ENCODE measurements at regions not wholly inside any gene's neighbourhood (a gene's known extent, or its start where the extent isn't known, plus 50 kb on each side); places are given as distances from the start of the nearest gene placed in this dataset.

DNA sequence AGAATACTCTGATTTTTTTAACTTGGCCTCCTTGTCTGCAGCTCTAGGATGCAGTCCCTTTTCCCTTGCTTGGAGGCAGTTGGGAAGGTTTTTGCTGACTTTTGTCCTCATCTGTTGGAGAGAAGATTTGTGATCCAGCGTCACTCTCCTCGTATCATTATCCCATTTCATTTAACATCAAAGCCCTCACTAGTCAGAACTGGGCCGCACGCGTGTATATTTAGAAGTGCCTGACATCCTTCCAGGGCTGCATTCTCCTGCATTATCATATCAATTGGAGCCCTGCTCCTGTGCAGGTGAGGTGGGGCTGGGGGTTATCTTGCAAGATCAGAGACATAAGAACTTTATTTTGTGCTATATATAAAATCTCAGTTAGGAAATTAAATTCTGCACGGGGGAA is 435.1 kb upstream of the HS6ST1 start:
- H3K4me2 ChIP-seq (ENCODE audit: extremely low read depth, insufficient read depth, low read length): no peak overlapping the region
- H3K4me3 ChIP-seq (replicated peaks in 1 of 4; ENCODE audit: control extremely low read depth in 1 of 4, insufficient read depth in 1 of 4, low read depth in 3 of 4, low read length in 4 of 4): no peak overlapping the region
- H2AFZ ChIP-seq (ENCODE audit: low read length): no peak overlapping the region
- H3K9me3 ChIP-seq (ENCODE audit: control insufficient read depth, insufficient read depth, low read depth, low read length): no peaks in the 10 kb centered on the region
- no peaks in the 10 kb centered on the region for H3K79me2 ChIP-seq (ENCODE audit: control insufficient read depth, insufficient read depth, low read length)
- peaks cover 3% of the 10 kb centered on the region for H3K27me3 ChIP-seq (ENCODE audit: control insufficient read depth, insufficient read depth, low read length)
- H4K20me1 ChIP-seq (ENCODE audit: control insufficient read depth, extremely low read depth, insufficient read depth, low read length): no peaks in the 10 kb centered on the region
- H3K9ac ChIP-seq (ENCODE audit: insufficient read depth, low read length): no peak overlapping the region
- H3K27ac ChIP-seq (ENCODE audit: insufficient read depth, low read length): no peak overlapping the region
- TF ChIP-seq, protein P1, sequence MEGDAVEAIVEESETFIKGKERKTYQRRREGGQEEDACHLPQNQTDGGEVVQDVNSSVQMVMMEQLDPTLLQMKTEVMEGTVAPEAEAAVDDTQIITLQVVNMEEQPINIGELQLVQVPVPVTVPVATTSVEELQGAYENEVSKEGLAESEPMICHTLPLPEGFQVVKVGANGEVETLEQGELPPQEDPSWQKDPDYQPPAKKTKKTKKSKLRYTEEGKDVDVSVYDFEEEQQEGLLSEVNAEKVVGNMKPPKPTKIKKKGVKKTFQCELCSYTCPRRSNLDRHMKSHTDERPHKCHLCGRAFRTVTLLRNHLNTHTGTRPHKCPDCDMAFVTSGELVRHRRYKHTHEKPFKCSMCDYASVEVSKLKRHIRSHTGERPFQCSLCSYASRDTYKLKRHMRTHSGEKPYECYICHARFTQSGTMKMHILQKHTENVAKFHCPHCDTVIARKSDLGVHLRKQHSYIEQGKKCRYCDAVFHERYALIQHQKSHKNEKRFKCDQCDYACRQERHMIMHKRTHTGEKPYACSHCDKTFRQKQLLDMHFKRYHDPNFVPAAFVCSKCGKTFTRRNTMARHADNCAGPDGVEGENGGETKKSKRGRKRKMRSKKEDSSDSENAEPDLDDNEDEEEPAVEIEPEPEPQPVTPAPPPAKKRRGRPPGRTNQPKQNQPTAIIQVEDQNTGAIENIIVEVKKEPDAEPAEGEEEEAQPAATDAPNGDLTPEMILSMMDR (conservative IDR thresholded peaks at IDR 0.05 in 1 of 2, IDR thresholded peaks at IDR 0.05 in 1 of 2; ENCODE audit: low read depth in 1 of 2, low read length in 2 of 2): no peak
- no peak for TF ChIP-seq EZH2 (IDR thresholded peaks at IDR 0.05; ENCODE audit: low read length, missing control alignments)
- DNase-seq (ENCODE audit: low read depth in 2 of 2): no peak
- no peaks in the 10 kb centered on the region for H3K36me3 ChIP-seq (ENCODE audit: control insufficient read depth, insufficient read depth, low read length)
- H3K4me1 ChIP-seq (ENCODE audit: control insufficient read depth, extremely low read depth, insufficient read depth, low read length): no peaks in the 10 kb centered on the region

DNA sequence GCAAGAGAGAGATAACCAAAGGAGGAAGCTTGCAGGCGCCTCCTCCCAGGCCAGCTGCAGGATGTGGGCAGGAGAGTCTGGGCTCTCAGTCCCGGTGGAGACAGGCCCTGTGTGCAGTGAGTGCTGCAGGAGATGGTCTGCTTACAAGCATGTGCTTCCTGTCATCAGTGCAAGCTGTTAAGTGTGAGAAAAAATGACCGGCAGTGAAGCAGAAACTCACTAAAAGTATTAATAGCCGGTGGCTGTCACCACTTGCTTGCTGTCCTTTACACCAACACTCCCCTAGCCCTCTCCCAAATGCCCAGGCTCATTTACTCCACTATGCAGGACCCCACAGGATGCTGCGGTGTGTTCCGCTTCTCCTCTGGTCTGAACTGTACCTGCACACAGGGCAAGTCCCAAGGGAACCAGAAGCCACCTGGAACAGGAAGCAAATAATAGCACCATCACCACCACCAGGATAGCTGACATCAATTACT is 435.6 kb upstream of the HS6ST1 start:
- Histone ChIP-seq H2AFZ (ENCODE audit: low read length) (no peak overlapping the region), H3K79me2 (ENCODE audit: control insufficient read depth, insufficient read depth, low read length) (no peaks in the 10 kb centered on the region), H4K20me1 (ENCODE audit: control insufficient read depth, extremely low read depth, insufficient read depth, low read length) (no peaks in the 10 kb centered on the region), H3K4me1 (ENCODE audit: control insufficient read depth, extremely low read depth, insufficient read depth, low read length) (no peaks in the 10 kb centered on the region), H3K9ac (ENCODE audit: insufficient read depth, low read length) (no peak overlapping the region), H3K27ac (ENCODE audit: insufficient read depth, low read length) (no peak overlapping the region), H3K4me3 (replicated peaks in 1 of 4; ENCODE audit: control extremely low read depth in 1 of 4, insufficient read depth in 1 of 4, low read depth in 3 of 4, low read length in 4 of 4) (no peak overlapping the region), H3K27me3 (ENCODE audit: control insufficient read depth, insufficient read depth, low read length) (peaks cover 3% of the 10 kb centered on the region), H3K9me3 (ENCODE audit: control insufficient read depth, insufficient read depth, low read depth, low read length) (no peaks in the 10 kb centered on the region), H3K4me2 (ENCODE audit: extremely low read depth, insufficient read depth, low read length) (no peak overlapping the region), H3K36me3 (ENCODE audit: control insufficient read depth, insufficient read depth, low read length) (no peaks in the 10 kb centered on the region)
- DNase-seq (ENCODE audit: low read depth in 2 of 2): peak in 1 of 2 donors; percentile 22
- TF ChIP-seq EZH2 (IDR thresholded peaks at IDR 0.05; ENCODE audit: low read length, missing control alignments): no peak
- TF ChIP-seq, protein P1 (conservative IDR thresholded peaks at IDR 0.05 in 1 of 2, IDR thresholded peaks at IDR 0.05 in 1 of 2; ENCODE audit: low read depth in 1 of 2, low read length in 2 of 2): no peak

DNA sequence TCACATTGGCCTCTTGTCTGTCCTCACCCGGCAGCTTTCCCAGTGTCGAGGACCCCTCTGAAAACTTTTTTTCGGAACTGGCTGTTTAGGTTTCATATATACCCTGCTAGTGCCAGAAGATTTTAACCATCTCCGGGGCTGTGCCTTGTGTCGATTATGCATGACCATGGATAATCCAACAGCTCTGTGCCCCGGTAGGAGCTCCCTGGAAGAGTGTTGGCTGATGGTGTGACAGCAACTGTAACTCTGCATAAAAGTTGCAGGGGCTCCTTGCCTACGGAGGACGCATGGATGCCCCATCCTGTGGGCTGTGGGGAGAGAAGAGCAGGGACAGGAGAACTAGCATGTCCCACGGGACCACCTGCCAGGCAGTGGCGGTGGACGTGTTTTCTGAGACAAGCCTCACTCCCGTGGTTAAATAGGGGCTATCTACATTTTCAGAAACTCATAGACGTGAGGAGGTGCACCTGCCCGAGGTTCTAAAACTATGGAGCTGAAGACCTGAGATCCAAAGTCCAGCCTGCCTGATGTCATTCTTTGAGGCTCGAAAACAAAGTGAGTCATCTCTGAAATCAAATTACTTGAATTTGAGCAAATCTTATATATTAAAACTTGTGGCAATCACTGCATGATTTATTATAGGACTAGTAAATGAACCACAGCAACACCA is 437.2 kb upstream of the HS6ST1 start:
- TF ChIP-seq, protein P1 (conservative IDR thresholded peaks at IDR 0.05 in 1 of 2, IDR thresholded peaks at IDR 0.05 in 1 of 2; ENCODE audit: low read depth in 1 of 2, low read length in 2 of 2): no peak
- TF ChIP-seq EZH2 (IDR thresholded peaks at IDR 0.05; ENCODE audit: low read length, missing control alignments): no peak
- H2AFZ ChIP-seq (ENCODE audit: low read length): no peak overlapping the region

More for the DNA sequence above, 437.2 kb upstream of the HS6ST1 start:
- no peak for DNase-seq (ENCODE audit: low read depth in 2 of 2)
- Histone ChIP-seq H3K79me2 (ENCODE audit: control insufficient read depth, insufficient read depth, low read length) (no peaks in the 10 kb centered on the region), H3K27ac (ENCODE audit: insufficient read depth, low read length) (no peak overlapping the region), H3K4me3 (replicated peaks in 1 of 4; ENCODE audit: control extremely low read depth in 1 of 4, insufficient read depth in 1 of 4, low read depth in 3 of 4, low read length in 4 of 4) (no peak overlapping the region), H3K36me3 (ENCODE audit: control insufficient read depth, insufficient read depth, low read length) (no peaks in the 10 kb centered on the region), H3K4me1 (ENCODE audit: control insufficient read depth, extremely low read depth, insufficient read depth, low read length) (no peaks in the 10 kb centered on the region), H4K20me1 (ENCODE audit: control insufficient read depth, extremely low read depth, insufficient read depth, low read length) (no peaks in the 10 kb centered on the region), H3K9ac (ENCODE audit: insufficient read depth, low read length) (no peak overlapping the region), H3K9me3 (ENCODE audit: control insufficient read depth, insufficient read depth, low read depth, low read length) (no peaks in the 10 kb centered on the region), H3K27me3 (ENCODE audit: control insufficient read depth, insufficient read depth, low read length) (peaks cover 3% of the 10 kb centered on the region), H3K4me2 (ENCODE audit: extremely low read depth, insufficient read depth, low read length) (no peak overlapping the region)
